ENCODE measurements at regions not wholly inside any gene's neighbourhood (a gene's known extent, or its start where the extent isn't known, plus 50 kb on each side); places are given as distances from the start of the nearest gene placed in this dataset.
A peak's percentile ranks its signal among the peaks of the same experiment; 100 is the strongest.

DNA sequence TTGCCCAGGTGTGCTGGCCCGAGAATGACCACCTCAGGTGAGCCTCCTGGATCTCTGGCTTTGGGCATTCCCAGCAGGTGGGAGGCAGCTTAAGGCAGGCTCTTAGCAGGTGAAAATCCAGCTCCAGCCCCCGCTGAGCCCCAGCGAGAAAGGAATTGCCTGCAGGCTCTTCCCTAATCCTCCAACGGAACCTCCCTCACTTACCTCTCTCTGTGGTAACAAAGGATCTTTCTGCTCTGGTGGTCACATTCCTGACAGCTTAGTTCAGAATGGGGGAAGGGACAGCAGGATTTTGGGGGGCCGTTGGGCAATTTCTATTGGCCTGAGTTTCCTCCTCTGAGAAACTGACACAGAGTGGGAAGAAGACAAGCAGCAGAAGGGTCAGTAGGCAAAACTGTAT lies 116.0 kb upstream of the LHX5 start:
- Mint-ChIP-seq H3K4me1 (peaks cover 51 to 68% of the 10 kb centered on the region in 2 experiments), H3K27ac (peak overlapping the region; percentile 83 to 98 (median 98)), H3K36me3 (ENCODE audit: insufficient read depth in 1 of 3, low read depth in 3 of 3) (peaks cover 0 to 7% (median 0%) of the 10 kb centered on the region in 3 experiments; a peak in 1 of 7 replicates), H3K9me3 (peaks cover 0 to 3% of the 10 kb centered on the region in 2 experiments; a peak in 2 of 5 replicates), H3K4me3 (peak overlapping the region; percentile 29 to 58; a peak in 4 of 5 replicates), H3K27me3 (ENCODE audit: low read depth) (peaks cover 14% of the 10 kb centered on the region)
- peak overlapping the region; percentile 47 for H3K27ac ChIP-seq (ENCODE audit: insufficient read length, low read depth, low read length)
- no peak overlapping the region for H4K91ac ChIP-seq (ENCODE audit: insufficient read length, low read depth, low read length)
- no peaks in the 10 kb centered on the region for H3K9me3 ChIP-seq (ENCODE audit: control insufficient read depth, low read depth, low read length)
- H3K18ac ChIP-seq (ENCODE audit: insufficient read length, low read depth, low read length): peak overlapping the region; percentile 78
- no peaks in the 10 kb centered on the region for H4K20me1 ChIP-seq (ENCODE audit: control insufficient read depth, insufficient read depth, insufficient read length)
- no peak overlapping the region for H3K4ac ChIP-seq (ENCODE audit: low read depth, low read length)
- no peaks in the 10 kb centered on the region for H3K23me2 ChIP-seq (ENCODE audit: insufficient read length, low read depth, low read length, poor library complexity, severe bottlenecking)
- peak overlapping the region; percentile 46 for H3T11ph ChIP-seq (ENCODE audit: low read length)
- WGBS (ENCODE audit: extremely low coverage, insufficient read length, low lambda C conversion rate): no CpG with 5 or more reads among the region's 5 CpGs
- H2AFZ ChIP-seq (ENCODE audit: low read length): no peak overlapping the region
- peak overlapping the region; percentile 19 for H3K4me2 ChIP-seq (ENCODE audit: insufficient read depth, insufficient read length, low read length)
- no peak overlapping the region for H2BK20ac ChIP-seq (ENCODE audit: low read depth, low read length, poor library complexity, severe bottlenecking)
- H2BK15ac ChIP-seq (ENCODE audit: low read depth, low read length): no peak overlapping the region
- H2BK120ac ChIP-seq (ENCODE audit: low read depth, low read length, poor library complexity, severe bottlenecking): no peak overlapping the region
- peak; percentile 92 for DNase-seq
- H3K27me3 ChIP-seq (ENCODE audit: insufficient read depth, low read length): no peaks in the 10 kb centered on the region; the same call in 1 of the 2 replicates
- H3K56ac ChIP-seq (ENCODE audit: insufficient read length, low read depth, low read length): no peak overlapping the region
- no peak overlapping the region for H3K23ac ChIP-seq (ENCODE audit: insufficient read length, low read depth, low read length)
- no peak overlapping the region for H2BK5ac ChIP-seq (ENCODE audit: insufficient read length, low read length)
- no peak overlapping the region; the same call in 1 of the 2 replicates for H3K14ac ChIP-seq (ENCODE audit: insufficient read depth, low read length)
- peaks cover 10% of the 10 kb centered on the region; the same call in 1 of the 2 replicates for H3K4me1 ChIP-seq (ENCODE audit: insufficient read depth, low read length)
- no peaks in the 10 kb centered on the region for H3K79me1 ChIP-seq (ENCODE audit: insufficient read depth, low read depth, low read length, poor library complexity, severe bottlenecking)
- no peak overlapping the region for H3K9ac ChIP-seq (ENCODE audit: extremely low read depth, insufficient read length, low read length)
- H3K79me2 ChIP-seq (ENCODE audit: insufficient read depth, low read length): no peaks in the 10 kb centered on the region
- no peak overlapping the region for H4K8ac ChIP-seq (replicated peaks; ENCODE audit: insufficient read length, low read depth, low read length)
- H2BK12ac ChIP-seq (ENCODE audit: insufficient read length, low read depth, low read length): peak overlapping the region; percentile 45
- no peak for TF ChIP-seq CTCF (conservative IDR thresholded peaks at IDR 0.05)
- H4K5ac ChIP-seq (ENCODE audit: insufficient read length, low read depth, low read length): no peak overlapping the region
- no peak overlapping the region for H2AK5ac ChIP-seq (ENCODE audit: insufficient read length, low read length)

Measured in H9 (cell line).